NCI-H1694 treated with DMSO at 0.1 percent for 48 hours (cell line): ENCODE measurements at regions not wholly inside any gene's neighbourhood (a gene's known extent, or its start where the extent isn't known, plus 50 kb on each side); places are given as distances from the start of the nearest gene placed in this dataset.
A peak's percentile ranks its signal among the peaks of the same experiment; 100 is the strongest.

Experiments
- DNase-seq: peaks from one replicate; lab custom pipeline; 2025; lab: John Stamatoyannopoulos, UW

DNA sequence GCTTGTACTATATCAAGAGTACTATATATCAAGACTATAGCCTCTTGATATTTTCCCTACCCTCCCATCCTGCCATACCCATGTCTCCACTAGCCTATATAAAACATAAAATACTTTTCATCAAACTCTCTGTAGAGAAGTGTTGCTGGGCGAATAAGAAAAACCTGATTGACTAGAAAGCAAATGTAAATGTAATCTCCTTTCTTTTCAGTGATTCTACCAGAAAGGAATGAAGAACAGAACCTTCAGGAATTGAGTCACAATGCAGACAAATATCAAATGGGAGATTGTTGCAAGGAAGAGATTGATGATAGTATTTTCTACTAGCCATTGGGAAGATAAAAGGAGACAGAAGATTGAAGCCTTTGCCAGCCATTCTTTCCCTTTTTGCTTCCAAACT lies 89.2 kb downstream of the KCNRG start:
- DNase-seq, result no peak

DNA sequence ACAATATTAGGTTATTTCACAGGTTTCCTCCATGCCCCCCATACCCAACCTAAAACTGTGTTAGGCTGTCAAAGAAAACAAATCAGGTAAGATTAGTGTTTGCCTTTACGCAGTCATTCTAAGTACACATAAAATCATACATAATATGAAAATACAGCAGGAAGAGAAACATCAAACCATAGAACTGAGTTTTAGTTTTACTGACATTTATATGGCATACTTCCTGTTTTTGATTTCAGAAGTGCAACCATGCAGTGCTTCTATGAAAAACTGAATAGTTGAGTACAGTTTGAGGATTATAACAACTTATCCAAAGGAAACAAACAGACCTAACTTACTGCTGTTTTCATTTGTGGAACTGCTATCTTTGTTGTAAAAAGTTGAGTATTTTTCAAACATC lies 91.3 kb downstream of the KCNRG start:
- DNase-seq, result no peak

DNA sequence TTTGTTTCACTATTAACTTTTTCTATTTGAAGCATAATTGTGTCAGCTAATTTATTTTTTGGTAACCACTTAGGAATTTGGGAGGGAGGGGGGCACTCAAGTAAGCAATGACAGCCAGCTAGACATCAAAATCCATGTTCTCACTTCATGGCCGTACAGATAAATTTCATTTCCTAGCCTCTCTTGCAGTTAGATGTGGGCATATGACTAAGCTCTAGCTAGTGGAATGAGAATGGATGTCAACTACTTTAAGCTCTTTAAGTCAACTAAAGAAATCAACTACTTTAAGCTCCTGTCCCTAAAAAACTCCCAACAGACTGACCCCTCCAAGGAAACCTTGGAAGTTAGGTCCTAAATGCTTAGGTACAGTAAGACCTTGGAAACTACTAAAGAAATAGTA lies 92.0 kb downstream of the KCNRG start:
- no peak for DNase-seq

DNA sequence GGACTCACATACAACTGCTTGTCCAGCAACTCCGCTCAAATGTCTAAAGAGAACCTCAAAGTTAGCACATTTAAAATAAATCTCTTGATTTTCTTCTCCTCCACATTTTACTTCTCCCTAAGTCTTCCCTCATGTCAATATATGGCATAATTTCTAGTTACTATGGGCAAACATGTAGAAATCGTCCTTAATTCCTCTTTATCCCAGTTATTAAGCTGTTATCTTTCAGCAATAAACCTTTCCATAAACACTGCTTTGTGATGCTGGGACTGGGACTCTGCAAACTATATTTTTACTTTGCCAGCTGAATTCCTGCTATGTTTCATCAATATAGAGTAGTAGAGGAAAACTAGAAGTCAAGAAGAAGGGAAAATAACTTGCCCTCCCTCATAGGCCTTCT lies 99.7 kb downstream of the KCNRG start:
- no peak for DNase-seq

DNA sequence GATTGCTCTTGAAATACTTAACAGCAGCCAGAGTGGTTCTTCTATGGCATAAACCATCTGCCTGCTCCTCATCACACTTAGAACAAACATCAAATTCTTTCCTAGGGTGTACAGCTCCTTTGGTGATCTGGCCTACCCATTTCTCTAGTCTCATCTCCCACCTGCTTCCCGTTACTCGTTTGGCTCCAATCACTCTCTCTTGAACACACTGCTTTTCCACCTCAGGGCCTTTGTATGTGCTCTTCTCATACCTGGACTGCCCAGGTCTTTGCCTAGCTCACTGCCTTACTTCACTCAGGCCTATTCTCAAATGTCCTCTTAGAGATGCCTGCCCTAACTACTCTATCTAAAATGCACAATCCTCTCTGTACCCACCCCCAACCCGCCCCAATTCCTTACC lies 100.5 kb downstream of the KCNRG start:
- DNase-seq, result no peak

DNA sequence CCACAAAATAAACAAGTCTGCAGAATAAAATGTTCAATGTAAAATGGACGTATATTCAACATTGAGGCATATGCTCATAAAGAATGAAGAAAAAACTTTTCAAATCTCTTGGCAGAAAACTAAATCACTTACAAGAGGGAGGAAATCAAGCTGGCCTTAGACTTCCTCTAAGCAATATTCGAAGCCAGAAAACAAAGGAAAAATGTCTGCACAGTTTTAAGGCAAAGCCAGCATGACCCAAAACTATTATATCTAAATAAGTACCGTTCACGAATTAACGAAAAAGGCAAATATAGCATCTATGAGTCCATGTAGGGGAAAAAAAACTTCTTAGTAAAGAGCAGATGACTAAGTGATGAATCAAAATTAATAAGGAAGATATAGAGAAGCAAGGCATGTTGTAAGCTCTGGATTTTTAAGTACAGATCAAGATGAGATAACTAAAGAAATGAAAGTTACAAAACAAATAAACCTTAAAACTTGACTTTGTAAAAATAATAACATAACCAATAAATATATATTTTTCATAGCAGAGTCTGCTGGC lies 101.3 kb downstream of the KCNRG start:
- DNase-seq, result no peak

DNA sequence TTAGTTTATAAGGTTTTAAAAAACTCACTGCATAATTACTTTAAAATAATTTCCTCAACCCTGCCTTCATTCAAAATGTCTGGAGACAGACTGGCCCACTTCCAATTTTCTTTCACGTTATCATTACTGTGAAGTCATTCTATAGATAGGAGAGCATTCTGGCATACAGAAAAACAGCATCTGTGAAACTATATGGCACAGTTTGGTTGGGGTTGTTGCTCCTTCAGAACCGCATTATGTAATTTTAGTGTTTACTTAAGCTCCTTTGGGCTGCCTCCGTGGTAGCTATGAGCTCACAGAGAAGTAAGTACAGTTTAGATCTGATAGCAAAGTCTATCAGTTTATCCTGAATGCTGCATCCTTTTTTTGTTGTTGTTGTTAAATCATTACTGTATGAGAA lies 104.3 kb downstream of the KCNRG start:
- no peak for DNase-seq

DNA sequence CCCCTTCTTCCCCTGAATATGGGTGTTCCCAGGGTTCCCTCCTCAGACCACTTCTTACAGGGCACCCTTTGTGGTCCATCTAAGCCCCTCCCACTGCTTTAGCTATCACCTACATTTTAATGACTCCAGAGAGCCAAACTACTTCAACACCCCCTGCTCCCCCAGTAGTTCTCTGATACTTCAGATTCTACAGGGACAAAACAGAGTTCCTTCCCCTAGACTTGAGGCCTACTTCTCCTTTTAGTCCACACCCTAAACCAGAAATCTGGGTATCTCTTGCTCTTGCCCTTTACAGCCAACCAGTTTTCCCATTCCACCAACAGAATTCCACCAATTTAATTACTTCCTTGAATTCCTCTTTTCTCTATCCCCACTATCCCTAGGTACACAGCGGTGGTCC lies 107.2 kb downstream of the KCNRG start:
- no peak for DNase-seq

DNA sequence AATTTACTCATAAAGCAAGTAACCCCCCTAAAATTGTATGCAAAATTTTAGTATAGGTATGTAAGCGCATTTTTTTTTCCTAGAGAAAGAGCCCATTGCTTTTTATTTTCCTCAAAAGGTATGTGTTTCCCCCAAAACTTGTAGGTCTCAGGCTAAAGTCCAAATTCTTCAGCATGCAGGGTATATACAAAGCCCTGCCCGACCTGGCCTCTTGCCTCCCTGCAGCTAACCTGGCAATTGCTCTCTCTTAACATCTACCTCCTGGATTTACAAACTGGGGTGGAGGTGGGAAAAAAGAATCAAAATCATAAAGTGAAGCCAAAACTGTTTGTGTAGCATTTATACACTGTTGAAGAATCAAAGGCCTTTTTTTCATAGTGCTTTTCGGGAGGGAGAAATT lies 107.8 kb downstream of the KCNRG start:
- no peak for DNase-seq

DNA sequence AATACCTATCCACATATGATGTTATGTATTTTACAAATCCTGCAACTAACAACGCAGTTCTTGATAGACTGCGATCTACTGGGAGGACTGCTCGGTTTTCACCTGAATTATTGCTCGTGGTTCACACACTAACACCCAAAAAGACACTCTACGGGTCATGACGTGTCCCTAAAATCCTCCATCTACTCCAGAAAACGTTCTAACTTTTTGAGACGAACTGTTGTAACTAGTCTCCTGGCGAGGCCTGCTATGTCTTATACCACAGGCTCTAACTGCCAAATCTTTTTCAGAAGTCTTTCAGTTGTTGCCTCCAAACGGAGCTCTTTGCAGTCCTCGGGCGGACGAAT lies 108.2 kb downstream of the KCNRG start:
- no peak for DNase-seq

DNA sequence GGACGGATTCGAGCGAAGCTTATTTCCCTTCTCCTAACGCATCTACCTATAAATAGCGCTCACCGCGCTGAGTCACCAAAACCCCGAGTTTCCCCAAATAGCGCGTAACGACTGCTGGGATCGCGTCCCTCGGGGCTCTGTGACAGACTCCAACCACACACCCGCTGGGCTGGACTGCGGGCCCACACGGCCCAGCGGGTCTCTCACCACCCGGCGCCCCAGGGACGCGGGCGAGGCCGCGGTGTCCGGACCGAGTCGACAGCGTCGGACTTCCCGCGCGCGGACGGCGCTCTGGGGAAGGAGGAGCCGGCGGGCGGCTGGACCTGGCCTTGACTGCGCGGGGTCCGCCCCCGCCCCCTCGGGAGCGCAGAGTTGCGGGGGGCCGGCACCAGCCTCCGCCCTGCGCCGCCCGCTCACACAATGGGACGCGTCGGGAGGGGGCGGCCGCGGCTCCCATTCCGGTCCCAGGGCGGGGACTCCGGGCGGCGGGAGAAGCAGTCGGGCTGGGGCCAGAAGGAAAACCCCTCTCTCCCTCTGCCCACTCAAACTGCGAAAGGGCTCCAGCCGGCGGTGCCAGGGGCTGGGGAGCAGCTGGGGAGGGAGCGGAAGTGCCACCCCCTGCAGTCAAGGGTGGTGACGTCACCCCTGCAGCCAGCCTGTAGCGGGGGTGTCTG lies 108.8 kb downstream of the KCNRG start:
- DNase-seq, result peak; percentile 34

DNA sequence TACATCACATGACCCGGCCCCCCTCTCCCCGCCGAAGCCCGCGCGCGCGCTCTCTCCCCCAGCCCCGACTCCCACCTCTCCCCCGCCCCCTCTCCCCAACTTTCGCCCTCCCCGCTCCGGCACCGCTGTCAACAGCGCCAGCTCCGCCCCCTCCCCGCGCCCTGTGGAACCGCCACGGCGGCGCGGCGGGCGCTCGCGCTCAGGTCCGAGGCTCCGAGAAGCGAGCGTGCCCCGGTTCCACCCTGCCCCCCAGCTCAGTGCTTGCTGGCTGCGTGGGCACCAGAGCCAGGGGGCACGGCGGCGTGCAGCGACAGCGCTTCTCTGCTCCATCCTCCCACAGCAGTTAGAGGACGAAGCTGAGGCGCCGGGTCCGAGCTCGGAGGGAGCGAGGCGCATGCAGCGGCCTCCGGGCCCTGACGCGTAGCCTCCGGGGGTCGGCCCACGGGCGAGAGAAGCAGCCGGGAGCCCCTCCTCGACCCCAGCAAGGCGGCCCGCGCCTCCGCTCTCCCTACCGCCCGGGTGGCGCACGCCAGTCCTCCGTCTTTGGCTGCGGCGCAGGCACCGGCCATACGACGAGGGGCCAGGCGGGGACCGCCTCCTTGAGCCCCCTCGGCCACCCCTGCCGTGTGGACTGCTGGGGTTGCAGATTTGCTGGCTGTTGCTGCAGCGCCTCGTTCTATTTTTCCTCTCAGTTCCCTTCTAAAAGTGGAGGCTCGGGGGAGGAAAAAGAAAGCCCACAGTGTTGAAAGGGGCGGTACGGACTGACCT lies 109.5 kb downstream of the KCNRG start:
- peak; percentile 85 for DNase-seq

DNA sequence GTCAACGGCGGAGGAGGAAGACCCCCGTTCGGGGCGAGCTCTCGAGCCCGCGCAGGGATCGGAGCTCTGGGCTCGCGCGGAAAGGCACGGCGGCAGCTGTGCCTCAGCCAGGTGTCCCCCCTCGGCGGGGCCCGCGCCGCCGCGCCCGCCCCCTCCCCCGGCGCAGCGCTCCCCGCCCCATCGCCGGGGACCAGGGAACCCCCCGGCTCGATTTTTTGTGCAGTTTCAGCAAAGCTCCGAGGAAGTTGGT lies 110.0 kb downstream of the KCNRG start:
- DNase-seq, result no peak

DNA sequence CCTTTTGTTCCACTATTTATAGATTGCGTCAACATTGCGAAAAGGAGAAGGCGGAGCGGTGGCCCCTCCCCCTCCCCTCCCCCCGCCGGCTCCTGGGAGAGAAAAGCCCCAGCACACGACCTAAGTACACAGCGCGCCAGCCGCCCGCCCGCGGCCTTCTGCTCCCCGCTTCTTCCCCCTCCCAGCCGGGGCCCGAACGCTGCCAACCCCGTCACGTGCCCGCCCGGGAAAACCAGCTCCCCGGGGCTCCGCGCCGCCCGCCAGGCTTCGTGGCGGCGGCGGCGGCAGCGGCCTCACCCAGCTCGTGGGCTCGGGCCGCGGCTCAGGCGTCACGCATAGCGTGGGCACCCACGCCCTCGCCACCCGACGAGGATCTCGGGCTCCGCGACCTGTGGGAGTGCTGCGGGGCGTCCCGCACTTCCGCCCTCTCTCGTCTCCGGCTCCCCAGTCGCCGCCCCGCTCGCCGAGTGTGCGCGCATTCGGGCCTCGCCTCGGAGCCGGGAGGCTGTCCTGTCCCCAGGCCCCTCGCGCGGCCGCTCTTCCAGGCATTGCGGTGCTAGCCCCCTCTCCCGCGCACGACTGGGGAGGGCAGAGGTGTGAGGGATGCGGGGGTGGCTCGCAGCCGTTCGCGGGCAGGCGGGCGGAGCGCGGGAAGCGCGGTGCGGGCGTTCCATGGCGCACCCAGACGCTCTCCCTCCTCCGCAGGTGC lies 110.5 kb downstream of the KCNRG start:
- peak; percentile 87 for DNase-seq

DNA sequence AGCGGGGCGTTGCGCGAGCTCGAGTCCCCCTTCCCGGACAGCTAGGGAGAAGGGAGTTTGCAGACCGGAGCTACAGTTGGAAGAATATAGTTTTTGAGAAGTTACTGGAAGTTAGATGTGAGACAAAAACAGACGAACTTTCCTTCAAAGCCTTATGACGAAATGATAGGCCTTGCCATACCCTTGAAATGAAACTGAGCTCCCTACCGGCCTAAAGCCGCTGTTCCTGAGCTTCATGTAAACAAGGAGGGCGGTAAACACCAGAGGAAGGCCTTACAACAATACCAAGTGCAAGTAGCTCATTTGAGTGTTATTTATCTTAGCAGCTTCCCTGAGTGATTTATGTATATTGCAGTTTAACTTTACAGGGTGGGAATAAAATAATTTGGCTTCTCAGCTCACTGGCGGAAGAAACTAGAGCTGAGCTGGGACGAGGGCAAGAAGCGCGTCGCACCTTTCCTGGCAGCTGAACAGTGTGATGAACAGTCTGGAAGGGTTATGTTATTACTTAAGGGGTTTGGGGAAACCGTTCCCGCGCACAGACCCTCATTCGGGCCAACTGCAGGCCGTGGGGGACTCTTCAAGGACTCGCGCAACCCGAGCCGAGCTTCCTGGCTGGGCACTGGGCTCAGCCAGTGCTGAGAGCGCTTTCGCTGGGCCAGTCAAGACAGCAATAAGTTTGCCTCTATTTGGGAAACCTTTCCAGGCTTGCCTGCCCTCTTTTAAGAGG lies 111.2 kb downstream of the KCNRG start:
- DNase-seq, result peak; percentile 42

DNA sequence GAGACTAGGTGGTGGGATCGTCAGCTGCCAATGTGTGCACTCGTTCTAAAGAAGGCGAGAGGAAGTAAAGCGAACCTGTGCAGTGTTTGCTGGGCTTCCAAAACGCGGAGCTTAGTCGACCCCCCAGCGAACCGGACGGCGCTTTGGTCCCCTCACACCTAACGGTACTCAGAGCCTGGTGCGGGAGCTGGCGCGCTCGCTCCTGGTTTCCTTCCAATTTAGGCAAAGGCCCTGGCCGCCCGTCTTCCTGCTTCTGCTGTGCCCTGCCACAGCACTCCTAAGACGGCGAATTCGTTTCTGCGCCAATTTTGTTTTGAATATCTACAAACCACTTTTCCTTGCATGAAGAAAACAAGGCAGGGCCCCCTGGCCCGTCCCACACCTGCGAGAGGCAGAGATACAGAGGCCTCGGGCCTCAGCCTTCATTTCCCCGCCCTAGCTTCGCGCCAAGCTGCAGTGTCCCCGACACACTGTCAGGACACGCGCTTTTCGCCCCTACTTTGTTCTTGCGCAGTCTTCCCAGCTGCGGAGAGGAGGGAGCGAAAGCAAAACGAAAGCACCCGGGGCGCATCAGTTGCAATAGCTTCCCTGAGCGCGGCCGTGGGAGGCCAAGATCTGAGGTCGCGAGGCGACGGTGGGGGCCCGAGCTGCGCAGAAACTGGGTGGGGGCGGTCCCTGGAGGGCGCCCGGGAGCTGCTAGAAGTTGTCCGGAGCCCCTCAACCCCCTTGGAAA lies 111.9 kb downstream of the KCNRG start:
- no peak for DNase-seq

DNA sequence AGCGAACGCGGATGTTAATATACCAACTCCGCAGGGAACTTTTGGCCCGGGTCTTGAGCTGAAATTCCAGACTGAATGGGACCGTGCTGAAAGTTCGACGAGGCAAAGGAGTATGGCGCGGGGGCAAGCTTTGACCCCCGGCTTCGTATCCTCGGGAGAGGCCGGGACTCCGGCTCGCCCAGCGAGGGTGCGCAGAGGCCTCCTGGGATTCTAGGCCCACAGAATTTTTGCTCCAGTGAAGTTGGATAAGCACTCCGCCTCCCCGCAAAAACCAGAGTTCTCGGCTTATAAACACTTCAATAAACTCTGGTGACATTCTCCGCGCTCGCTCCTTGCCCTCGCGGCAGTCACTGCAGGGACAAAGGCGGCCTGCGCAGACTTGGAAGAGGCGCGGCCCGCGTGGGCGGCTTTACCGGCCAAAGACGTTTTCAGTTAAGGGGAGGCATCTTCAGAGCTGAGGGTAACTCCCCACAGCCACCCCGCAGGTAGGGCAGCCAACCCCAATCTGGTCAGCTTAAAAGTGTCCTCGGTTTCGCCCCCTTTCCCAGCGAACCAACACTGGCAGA lies 112.6 kb downstream of the KCNRG start:
- no peak for DNase-seq

DNA sequence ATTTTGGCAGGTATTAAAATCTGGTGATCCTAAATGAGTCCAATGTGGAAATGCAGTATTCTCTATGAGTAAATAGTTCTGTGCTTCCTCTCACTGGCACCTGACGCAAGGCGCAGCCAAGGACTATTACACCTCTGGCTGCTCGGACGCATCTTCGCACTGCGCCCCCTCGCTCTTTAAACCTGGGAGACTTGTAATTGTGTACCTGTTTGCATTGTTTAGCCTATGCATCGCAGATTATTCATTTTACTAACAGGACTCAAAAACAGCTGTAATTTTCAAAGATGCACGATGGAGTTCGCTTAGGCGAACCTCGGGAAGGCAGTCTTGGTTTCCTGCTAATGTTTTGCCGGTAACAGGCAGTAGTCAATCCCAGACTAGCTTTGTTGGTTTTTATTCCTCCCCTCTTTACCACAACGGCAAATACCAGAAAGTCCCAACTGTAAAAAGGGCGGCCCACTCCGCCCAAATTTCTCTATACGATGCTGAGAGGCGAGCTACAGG lies 113.2 kb downstream of the KCNRG start:
- DNase-seq, result no peak

DNA sequence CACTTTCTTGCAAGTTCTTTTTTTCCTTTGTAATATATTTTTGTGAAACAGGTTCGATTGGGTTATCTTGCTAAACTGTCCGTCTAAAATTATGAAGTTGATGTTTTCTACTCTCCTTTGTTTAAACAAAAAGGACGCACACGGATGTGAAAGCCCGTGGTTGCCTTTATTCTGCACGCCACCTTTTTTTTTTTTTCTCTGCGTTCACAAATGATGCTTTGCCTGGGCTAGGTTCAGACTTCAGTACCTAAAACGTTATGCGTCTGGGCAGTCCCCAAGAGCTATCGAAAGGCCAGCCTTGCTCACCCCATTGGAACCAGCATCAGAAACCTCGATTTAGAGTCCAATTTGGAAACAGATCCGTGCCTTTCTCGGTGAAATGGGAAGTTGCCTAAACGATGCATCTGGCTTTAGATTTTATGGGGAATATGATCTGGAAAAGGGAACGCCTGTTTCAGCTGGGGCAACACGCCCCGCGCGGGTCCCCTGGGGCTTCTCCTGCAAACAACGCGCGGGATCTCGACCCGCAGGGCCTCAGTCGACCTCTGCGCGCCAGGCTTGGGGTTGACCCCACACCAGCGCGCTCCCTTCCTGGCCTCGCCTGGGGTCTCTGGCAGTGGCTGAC lies 113.9 kb downstream of the KCNRG start:
- DNase-seq, result no peak

DNA sequence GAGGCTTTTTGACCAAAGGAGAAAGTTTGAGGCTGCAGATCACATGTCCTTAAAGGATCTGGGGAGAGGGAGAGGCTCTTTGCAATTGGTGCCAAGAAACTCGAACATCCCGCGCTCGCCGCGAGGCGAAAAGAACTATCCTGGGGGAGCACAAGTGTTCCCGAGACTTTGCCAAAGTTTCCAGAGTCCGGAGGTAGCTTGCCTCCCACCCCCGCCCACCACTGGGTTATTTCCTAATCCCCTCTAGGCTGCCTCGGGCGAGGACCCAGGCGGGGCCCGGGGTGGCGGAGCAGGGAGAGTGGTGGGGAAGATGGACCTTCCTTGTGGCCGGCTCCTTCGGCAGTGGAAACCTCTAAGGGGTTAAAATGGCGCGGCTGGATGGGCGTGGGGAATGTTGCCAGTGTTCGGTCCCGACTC lies 114.5 kb downstream of the KCNRG start:
- DNase-seq, result no peak
